ENCODE measurements at regions not wholly inside any gene's neighbourhood (a gene's known extent, or its start where the extent isn't known, plus 50 kb on each side); places are given as distances from the start of the nearest gene placed in this dataset.

- in situ Hi-C loops (cut with HindIII; ENCODE audit: low sequenced_read_pairs) = no loop called here
Measured at GRCh38 chr1:218850367-218850766, 323.3 kb upstream of the LYPLAL1 start.

DNA sequence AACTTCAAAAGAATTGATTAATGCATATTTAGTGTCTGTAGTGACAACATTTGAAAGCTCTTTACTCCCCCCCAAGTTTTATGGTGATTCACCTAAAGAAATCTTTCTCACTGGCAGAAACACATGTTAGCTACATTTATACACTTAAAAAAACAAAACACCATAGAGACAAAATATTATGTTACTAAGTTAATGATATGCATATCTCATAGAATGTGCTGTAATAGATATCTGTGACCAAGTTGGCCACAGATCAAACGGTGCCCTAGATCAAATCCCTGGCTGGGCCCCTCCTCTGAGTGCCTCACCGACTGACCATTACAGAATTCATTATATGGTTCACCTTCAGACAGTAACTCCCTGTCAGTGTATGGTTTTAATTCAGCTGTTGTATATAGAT lies 322.1 kb upstream of the LYPLAL1 start:
- in situ Hi-C loops (cut with HindIII; ENCODE audit: low sequenced_read_pairs) = no loop called here

- in situ Hi-C loops (cut with HindIII; ENCODE audit: low sequenced_read_pairs) = no loop called here
Measured at GRCh38 chr1:218852527-218852926, 321.2 kb upstream of the LYPLAL1 start.

GRCh38 chr1:218863987-218864386 lies 309.7 kb upstream of the LYPLAL1 start:
- in situ Hi-C loops (cut with HindIII; ENCODE audit: low sequenced_read_pairs) = no loop called here

DNA sequence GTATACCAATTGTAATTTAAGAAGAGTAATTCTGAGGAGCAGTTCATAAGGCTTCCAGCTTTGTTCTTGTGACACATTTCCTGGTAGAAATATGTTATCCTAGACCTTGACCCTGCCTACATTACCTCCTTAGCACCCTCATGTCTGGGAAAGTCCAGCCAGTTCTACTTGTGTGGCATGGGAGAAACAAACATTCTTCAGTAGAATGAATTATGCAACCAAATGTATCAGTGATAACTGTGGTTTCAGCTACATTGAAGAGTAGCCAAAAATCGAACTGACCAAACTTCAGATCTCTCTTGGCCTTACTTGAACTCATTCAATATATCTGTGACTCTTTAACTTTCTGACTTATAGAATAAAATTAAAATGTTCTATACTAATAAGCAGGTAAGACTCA lies 308.1 kb upstream of the LYPLAL1 start:
- in situ Hi-C loops (cut with HindIII; ENCODE audit: low sequenced_read_pairs) = no loop called here

GRCh38 chr1:218866507-218866906 lies 307.2 kb upstream of the LYPLAL1 start:
- in situ Hi-C loops (cut with HindIII; ENCODE audit: low sequenced_read_pairs) = no loop called here

- in situ Hi-C loops (cut with HindIII; ENCODE audit: low sequenced_read_pairs) = no loop called here
Measured at GRCh38 chr1:218867066-218867465, 306.6 kb upstream of the LYPLAL1 start.

DNA sequence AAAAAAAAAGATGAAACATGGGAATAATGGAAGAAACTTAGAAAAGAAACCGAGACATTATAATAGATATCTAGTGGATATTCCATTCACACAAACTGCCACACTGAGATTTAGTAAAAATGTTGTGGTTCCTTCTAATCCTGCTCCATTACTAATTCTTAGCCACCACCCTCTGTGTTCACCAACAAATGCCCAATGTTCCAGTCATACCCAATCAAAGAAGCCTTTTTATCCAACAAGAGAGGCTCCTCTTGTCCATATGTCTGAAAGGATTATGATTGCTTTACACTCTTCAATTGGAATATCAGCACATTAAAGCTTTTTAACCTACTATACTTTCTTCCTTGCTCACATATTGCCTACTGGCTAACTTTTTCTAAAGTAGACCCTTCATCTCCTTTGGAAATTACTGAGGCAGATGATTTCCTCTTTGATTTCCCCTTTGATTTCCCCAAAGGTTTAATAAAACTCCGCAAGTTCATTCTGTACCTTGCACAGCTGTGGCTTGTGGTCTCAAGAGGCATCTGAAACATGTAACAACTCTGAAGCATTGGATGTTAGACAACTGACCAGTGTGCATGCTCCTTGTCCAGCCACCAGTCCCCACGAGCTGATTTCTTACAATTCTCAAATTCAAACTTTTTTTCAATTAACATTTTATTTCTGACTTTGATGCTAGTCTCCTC lies 305.6 kb upstream of the LYPLAL1 start:
- in situ Hi-C loops (cut with HindIII; ENCODE audit: low sequenced_read_pairs) = no loop called here

- in situ Hi-C loops (cut with HindIII; ENCODE audit: low sequenced_read_pairs) = no loop called here
Measured at GRCh38 chr1:218869276-218869675, 304.4 kb upstream of the LYPLAL1 start.

DNA sequence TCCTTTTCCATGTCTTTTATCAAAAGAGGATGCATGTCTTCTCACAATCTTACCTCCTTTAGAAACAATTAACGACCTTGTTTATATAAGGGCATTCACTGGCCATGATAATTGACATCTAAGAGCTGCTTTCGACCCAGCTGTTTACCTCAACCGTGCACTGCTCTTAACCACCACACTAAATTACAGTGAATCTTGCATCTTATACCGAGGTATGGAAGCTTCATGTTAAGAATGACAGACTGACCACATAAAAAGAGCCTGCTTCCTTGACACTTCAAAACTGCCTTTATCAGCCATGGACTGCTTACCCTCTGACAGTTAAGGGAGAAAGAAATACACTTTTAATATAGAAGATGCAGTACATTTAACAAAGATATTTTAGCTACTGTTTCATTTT lies 301.7 kb upstream of the LYPLAL1 start:
- in situ Hi-C loops (cut with HindIII; ENCODE audit: low sequenced_read_pairs) = no loop called here

DNA sequence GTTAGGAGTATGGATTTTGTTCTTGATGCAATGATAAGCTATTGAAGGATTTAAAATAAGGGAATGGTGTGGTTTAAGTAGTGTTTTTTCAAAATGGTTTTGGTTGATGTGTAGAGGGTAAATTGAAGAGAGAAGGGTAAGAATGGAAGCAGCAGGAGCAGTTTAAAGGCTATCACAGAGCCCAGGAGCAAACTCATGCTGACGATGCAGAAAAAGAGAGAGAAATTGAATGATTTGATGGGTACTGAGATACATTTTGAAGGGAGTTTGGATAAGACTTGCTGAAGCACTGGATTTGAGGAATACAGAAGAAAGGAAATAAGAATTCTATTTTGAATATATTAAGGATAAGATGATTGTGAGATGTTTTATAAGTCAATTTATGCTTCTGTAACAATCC lies 300.8 kb upstream of the LYPLAL1 start:
- in situ Hi-C loops (cut with HindIII; ENCODE audit: low sequenced_read_pairs) = no loop called here

DNA sequence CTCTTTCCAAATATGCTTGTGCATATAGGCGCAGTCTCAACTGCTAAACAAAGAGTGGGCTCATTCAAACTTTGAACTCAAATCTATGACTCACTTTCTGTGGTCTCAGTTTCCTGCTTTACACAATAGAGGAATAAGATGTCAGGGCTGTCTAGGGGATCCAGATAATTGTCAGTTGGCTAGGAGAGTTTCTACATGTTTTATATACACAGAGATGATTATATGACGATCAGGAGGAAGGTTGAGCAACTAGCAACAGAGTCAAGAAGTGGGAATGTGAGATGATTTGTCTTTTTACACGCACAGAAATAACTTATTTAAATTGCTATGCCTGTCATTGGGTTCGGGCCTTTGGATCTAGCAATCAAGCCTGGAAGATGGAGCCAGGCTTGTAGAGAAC lies 299.4 kb upstream of the LYPLAL1 start:
- in situ Hi-C loops (cut with HindIII; ENCODE audit: low sequenced_read_pairs) = no loop called here

DNA sequence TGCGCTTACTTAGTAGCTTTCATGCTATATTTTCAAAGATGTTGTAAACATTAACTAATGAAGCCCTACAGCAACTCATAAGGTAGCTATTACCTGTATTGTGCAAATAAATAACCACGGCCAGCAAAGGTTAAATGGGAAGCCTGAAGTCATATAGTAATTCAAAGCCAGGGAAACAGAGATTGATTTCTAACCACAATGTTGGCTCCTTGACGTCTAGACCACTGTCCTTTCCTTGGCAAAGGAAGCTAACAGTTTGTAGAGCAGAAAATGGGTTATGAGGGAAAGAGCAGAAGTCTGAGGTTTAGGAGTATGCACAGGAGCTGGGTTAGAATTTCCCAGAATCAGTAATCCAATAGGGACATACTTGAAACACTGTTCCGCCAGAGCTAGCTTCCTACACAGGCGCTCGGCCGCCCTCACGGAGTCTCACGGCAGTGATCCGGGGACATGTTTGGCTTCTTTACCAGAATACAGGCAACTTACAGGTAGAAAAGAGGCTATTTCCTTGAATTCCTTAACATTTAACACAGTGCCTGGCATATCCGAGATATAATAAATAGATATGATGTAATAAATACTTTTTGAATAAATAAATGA lies 298.8 kb upstream of the LYPLAL1 start:
- in situ Hi-C loops (cut with HindIII; ENCODE audit: low sequenced_read_pairs) = no loop called here

- in situ Hi-C loops (cut with HindIII; ENCODE audit: low sequenced_read_pairs) = no loop called here
Measured at GRCh38 chr1:218878369-218878768, 295.3 kb upstream of the LYPLAL1 start.

DNA sequence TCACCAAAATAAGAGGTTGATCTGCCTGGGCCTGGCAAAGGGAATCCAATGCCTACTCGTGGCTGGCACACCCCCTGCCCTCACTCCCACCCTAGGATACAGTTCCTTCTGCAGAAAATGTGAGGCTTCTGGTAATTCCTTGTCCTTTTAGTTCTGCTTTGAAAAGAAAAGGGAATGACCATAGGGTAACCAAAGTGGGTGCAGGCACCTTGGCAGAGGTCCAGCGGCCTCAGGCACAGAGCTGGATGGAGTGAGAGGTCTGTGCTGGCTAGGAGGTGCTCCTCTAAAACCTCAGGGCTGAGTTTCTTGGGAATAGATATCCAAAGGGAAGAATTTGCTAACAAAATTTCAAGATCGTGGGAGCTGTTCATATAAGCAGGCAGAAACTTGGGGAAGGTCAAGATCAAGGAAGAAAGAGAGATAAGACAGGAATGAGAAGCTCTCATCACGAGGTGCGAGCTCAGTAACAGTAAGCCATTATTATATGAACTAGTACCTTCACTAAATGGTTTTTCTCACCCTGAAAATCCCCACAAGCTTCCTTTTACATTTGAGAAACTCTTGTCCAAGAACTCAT lies 293.1 kb upstream of the LYPLAL1 start:
- in situ Hi-C loops (cut with HindIII; ENCODE audit: low sequenced_read_pairs) = no loop called here

GRCh38 chr1:218882454-218882853 lies 291.2 kb upstream of the LYPLAL1 start:
- in situ Hi-C loops (cut with HindIII; ENCODE audit: low sequenced_read_pairs) = no loop called here

- in situ Hi-C loops (cut with HindIII; ENCODE audit: low sequenced_read_pairs) = no loop called here
Measured at GRCh38 chr1:218886101-218886871, 287.4 kb upstream of the LYPLAL1 start.

- in situ Hi-C loops (cut with HindIII; ENCODE audit: low sequenced_read_pairs) = no loop called here
Measured at GRCh38 chr1:218887141-218887925, 286.3 kb upstream of the LYPLAL1 start.

DNA sequence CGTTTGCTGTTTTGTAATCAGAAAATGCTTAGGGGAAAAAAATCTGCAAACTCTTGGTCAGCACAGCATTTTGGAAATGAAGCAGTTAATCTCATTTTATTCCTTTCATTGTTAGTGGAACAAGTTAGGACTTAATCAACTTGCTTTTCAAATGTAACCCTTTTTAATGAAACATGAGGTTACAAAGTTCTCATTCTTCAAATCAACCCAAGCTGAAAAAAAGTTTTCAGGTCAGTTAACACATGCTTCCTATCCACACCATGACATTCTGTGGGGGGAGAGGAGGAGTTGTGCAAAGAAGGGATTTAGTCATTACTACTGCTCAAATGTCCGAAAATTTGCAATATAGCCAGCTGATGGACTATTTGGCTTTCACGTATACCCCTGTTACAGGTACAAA lies 283.2 kb upstream of the LYPLAL1 start:
- in situ Hi-C loops (cut with HindIII; ENCODE audit: low sequenced_read_pairs) = no loop called here

GRCh38 chr1:218891577-218891976 lies 282.1 kb upstream of the LYPLAL1 start:
- in situ Hi-C loops (cut with HindIII; ENCODE audit: low sequenced_read_pairs) = no loop called here

- in situ Hi-C loops (cut with HindIII; ENCODE audit: low sequenced_read_pairs) = no loop called here
Measured at GRCh38 chr1:218895064-218895587, 278.6 kb upstream of the LYPLAL1 start.
